ENCODE measurements at regions not wholly inside any gene's neighbourhood (a gene's known extent, or its start where the extent isn't known, plus 50 kb on each side); places are given as distances from the start of the nearest gene placed in this dataset.

DNA sequence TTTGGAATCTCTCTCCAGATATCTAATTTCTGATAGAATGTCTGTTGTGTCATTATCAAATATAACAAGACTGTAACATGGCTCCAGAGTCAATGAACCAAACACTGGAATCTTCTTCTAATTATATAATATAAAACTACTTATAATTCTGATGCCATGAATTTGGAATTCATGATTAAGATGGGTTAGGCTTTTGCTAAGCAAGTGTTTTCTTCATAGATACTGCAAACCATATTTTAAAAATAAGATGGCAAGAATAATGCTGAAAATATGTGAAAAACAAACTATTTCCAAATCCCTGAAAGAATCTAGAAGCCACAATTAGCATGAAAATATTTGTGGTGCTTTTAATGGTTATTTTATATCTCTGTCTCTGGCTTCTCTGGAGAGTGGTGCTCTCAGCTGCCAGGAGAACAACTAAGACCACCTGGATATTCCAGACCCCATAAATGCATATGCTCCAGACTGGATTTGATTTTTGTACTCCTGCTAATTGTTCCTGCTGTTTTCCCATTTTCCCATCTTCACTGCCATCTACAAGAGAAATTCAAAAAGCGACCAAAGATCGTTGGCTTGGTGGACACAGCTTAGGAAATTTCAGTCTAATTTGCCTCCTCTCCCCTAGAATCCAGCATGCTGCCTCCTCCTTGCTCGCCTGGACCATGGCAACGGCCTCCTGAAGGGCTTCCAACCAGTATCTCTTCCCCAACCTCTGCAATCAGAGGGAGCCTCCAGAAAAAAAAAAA lies 418.9 kb downstream of the SETD4 start:
- TF ChIP-seq EP300 (IDR thresholded peaks at IDR 0.05) (no peak), POLR2A (IDR thresholded peaks at IDR 0.05) (no peak), POLR2AphosphoS5 (IDR thresholded peaks at IDR 0.05) (no peak)
- TF ChIP-seq, protein P1, sequence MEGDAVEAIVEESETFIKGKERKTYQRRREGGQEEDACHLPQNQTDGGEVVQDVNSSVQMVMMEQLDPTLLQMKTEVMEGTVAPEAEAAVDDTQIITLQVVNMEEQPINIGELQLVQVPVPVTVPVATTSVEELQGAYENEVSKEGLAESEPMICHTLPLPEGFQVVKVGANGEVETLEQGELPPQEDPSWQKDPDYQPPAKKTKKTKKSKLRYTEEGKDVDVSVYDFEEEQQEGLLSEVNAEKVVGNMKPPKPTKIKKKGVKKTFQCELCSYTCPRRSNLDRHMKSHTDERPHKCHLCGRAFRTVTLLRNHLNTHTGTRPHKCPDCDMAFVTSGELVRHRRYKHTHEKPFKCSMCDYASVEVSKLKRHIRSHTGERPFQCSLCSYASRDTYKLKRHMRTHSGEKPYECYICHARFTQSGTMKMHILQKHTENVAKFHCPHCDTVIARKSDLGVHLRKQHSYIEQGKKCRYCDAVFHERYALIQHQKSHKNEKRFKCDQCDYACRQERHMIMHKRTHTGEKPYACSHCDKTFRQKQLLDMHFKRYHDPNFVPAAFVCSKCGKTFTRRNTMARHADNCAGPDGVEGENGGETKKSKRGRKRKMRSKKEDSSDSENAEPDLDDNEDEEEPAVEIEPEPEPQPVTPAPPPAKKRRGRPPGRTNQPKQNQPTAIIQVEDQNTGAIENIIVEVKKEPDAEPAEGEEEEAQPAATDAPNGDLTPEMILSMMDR (IDR thresholded peaks at IDR 0.05), result no peak

Measured in suprapubic skin (tissue), 4 donors.